Mammary epithelial cell (primary cell): ENCODE measurements at regions not wholly inside any gene's neighbourhood (a gene's known extent, or its start where the extent isn't known, plus 50 kb on each side); places are given as distances from the start of the nearest gene placed in this dataset.

Source experiments
- EZH2 ChIP-seq: IDR thresholded peaks from 2 replicates; pipeline ENCODE4 v1.6.1; 2012; ENCODE audit warnings: low read length, inconsistent platforms, borderline replicate concordance
- TF ChIP-seq, protein P1 (sequence below), 2 donors: IDR thresholded peaks in 1 of 2; conservative IDR thresholded peaks in 1 of 2; 2 replicates each; pipeline ENCODE4 v1.5.1; 2011 to 2012; ENCODE audit warnings: inconsistent platforms in 2 of 2, low read length in 2 of 2, mild to moderate bottlenecking in 2 of 2, control low read depth in 1 of 2, low read depth in 1 of 2; ENCODE audit not compliant: insufficient read depth in 1 of 2; ENCODE audit errors: extremely low read depth in 1 of 2

DNA sequence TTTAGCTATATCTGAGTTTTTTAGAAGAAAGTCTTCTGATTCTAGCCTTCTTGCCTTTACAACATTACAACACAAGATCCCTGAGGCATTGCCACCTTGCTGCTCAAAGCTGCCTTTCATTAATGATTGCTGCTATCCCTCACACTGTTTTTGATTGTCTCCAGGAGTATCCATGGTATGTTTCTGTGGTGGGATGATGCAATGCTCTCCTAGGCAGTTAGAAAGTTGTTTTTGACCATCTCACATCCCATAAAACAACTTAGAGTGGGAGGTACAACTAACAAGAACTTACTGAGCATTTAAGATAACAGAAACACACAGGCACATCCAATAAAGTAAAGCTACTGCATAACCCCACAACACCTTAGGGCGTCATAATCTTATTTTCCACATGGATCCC lies 1156.0 kb upstream of the LRRTM3 start:
- TF ChIP-seq, protein P1, sequence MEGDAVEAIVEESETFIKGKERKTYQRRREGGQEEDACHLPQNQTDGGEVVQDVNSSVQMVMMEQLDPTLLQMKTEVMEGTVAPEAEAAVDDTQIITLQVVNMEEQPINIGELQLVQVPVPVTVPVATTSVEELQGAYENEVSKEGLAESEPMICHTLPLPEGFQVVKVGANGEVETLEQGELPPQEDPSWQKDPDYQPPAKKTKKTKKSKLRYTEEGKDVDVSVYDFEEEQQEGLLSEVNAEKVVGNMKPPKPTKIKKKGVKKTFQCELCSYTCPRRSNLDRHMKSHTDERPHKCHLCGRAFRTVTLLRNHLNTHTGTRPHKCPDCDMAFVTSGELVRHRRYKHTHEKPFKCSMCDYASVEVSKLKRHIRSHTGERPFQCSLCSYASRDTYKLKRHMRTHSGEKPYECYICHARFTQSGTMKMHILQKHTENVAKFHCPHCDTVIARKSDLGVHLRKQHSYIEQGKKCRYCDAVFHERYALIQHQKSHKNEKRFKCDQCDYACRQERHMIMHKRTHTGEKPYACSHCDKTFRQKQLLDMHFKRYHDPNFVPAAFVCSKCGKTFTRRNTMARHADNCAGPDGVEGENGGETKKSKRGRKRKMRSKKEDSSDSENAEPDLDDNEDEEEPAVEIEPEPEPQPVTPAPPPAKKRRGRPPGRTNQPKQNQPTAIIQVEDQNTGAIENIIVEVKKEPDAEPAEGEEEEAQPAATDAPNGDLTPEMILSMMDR (conservative IDR thresholded peaks at IDR 0.05 in 1 of 2, IDR thresholded peaks at IDR 0.05 in 1 of 2; ENCODE audit: extremely low read depth in 1 of 2, insufficient read depth in 1 of 2, low read depth in 1 of 2, low read length in 2 of 2) = no peak
- TF ChIP-seq EZH2 = no peak
